Left cardiac atrium (tissue), 4 donors: ENCODE measurements at regions not wholly inside any gene's neighbourhood (a gene's known extent, or its start where the extent isn't known, plus 50 kb on each side); places are given as distances from the start of the nearest gene placed in this dataset.

ENCODE experiments used
- ATAC-seq, 2 donors: fragments of 200-7000 bp; cut with Tn5 transposase; one replicate each; pipeline ENCODE4 v1.9.1; 2020; ENCODE audit warnings: mild to moderate bottlenecking in 2 of 2, moderate library complexity in 2 of 2
- DNase-seq: peaks from one replicate; pipeline ENCODE4 v3.0.0-alpha.2; 2020
- intact Hi-C, 2 donors: fragments of 100-400 bp; cut with DNase I; formaldehyde crosslinking; loops; one replicate each; pipeline versions ENCODE4 v1.14.1 to v1.15.1; 2022 to 2023
- donor health status: DM: no; HTN: yes; CAD: no.
- donor health status: DM: no; HTN: yes; CAD: no; lungs with severe emphysema.
- donor health status: DM: yes; HTN: yes; CAD: no.
- donor health status: Dilated cardiomyopathy.

DNA sequence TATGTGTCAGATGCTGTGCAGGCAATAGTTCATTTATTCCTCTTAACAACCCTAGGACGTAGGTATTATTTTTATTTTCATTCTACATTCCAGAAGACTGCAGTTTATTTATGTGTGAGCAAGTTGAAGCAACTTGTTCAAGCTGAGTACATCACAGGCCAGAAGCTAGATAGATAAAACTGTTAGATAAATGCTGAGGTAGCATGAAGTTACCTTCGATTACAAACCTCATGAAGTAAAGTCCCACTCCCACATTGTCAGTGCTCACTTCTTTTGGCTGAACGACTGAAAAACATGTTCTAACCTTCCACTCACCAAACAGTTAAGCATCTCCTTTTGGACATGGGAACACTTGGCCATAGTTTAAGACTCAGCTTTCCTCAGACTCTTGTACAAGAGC lies 439.2 kb downstream of the TNS1 start:
- DNase-seq (no peak), ATAC-seq (no peak)
- intact Hi-C loops = no loop called here

DNA sequence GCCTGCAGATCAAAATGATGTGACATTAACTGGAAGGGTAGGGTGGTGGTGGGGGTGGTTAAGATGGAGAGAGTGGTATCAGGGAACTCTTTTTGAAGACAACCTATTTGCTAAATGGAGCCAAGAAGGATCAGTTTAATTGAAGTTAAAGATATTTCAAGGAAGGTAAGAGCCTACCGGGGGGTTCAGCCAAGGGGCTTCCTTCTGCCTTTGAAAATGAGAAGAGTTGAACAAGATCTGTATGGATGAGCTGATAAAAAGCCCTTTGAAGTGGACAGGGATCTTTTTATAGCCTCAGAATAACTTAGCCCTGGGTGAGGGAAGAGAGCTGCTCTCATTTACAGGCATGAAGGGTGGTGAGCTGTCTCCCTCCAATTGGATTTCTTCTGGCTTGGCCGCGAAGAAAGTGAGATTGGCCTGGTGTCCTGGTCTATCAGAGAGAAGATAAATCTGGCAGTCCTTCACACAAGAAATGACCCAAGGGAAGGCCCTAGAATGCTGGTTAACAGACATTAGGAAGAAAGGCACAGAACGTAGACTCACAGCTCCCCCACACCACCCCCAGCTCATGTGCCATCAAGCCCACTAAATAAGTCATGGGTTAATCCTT lies 439.8 kb downstream of the TNS1 start:
- DNase-seq = no peak
- intact Hi-C loops = no loop called here
- ATAC-seq = peak in 1 of 2 donors; percentile 30

DNA sequence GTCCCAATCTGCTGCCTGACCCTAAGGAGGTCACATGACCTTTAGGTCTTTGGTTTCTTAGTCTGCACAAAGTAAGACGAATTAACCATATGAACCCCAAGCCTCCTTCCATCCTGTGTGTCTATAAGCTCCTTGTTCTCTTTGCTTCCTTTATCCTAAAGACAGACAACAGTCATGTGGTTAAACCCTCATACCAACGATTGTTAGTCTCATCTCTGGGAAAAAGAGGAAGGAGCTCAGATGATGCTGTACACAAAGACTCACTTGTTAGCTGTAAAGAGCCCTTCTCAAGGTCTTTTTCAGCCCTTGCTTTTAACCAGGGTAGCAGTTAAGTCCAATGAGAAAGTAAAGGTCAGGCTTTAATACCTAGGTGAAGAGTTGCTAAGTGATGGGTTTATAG lies 443.7 kb downstream of the TNS1 start:
- ATAC-seq (no peak), DNase-seq (no peak)
- intact Hi-C loops = no loop called here

DNA sequence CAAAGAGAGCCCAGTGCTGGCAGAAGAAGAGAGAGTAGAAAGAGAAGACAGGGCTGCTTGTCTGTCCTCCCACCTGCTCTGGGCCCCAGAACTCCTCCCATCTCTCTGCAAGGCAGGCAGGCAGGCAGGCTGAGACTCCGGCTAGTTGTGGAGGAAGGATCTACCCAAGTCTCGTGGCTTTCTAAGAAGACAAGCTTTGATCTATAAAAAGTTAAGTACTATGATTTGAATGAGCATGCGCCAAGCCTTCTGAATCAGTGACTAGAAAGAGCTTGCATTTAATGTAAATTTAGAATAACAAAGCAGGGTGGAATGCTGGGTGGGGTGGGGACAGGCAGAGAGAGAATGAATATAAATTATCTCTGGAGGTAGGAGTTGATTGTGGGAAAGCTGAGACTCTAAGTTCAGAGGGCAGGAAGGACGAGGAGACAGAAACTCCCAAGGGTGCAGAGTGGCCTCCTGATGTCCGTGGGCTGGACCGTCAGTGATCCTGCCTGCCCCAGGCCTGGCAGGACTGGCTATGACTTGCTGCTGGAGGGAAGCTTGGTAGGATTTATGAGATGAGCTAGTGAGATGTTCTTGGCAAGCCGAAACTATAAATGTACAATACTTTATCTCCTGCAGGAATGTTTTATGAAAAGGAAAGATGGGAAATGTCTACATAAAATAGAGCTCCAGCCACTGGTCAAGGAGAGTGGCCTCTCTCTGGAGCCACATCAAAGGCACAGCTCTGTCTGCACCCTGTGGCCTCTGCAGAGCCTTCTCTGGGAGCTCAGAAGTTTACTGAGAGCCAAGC lies 447.5 kb downstream of the TNS1 start:
- DNase-seq = no peak
- intact Hi-C loops = no loop called here

DNA sequence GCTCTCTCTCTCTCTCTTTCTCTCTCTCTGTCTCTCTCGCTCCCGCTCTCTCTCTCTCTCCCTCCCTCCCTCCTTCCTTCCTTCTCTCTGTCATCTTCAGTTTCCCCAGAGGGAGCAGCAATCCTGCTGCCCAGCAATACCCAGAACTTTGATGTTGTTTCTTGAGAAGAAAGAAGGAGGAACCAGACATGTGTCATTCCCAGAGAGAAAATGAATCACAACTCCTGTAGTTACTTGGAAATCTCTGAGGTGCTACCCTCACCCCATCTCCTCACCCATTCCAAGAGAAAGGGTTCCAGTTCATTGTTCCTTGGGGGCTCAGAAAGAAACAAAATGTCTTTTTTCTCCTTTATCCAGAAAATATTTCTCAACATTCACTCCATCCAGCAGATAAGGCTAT lies 449.1 kb downstream of the TNS1 start:
- intact Hi-C loops = no loop called here
- no peak for DNase-seq
- ATAC-seq = peak; percentile 12 to 28

More for the DNA sequence above, 447.5 kb downstream of the TNS1 start:
- ATAC-seq = peak in 1 of 2 donors; percentile 64

DNA sequence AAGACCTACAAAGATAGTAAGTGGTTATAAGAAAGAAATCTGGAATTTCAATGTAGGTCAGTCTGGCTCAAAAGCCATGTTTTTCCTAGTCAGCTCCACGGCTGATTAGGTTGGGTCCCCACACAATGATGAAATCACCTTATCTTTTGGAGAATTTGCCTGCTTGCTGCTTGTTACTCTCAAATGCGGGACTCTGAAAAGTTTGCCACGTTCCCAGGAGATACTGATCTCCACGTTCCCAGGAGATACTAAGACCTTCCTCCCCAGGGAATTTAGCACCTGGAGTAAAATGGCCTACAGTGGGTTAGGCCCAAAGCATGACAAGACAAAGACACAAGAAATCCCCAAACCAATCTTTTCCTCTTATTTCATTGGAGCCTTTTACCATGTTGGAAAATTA lies 449.6 kb downstream of the TNS1 start:
- intact Hi-C loops = no loop called here
- ATAC-seq = no peak

DNA sequence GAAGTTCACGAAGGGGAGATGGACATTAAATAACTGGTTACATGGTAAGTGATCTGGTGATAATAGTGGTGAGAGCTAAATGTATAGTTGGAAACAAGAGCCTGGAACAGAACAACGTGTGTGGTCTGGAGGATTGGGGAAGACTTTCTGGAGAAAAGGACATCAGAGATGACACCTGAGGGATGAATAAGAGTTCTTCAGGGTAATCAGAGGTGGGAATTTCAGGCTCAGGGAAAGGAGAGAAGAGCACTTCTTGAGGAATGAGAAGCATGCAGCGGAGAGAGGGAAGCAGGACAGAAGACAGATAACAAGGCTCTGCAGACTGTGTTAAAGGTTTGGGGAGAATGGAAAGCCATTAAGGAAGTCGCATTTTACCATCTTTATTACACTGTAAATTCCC lies 450.7 kb downstream of the TNS1 start:
- intact Hi-C loops = no loop called here
- ATAC-seq (no peak), DNase-seq (no peak)

More for the DNA sequence above, 449.6 kb downstream of the TNS1 start:
- DNase-seq = no peak

DNA sequence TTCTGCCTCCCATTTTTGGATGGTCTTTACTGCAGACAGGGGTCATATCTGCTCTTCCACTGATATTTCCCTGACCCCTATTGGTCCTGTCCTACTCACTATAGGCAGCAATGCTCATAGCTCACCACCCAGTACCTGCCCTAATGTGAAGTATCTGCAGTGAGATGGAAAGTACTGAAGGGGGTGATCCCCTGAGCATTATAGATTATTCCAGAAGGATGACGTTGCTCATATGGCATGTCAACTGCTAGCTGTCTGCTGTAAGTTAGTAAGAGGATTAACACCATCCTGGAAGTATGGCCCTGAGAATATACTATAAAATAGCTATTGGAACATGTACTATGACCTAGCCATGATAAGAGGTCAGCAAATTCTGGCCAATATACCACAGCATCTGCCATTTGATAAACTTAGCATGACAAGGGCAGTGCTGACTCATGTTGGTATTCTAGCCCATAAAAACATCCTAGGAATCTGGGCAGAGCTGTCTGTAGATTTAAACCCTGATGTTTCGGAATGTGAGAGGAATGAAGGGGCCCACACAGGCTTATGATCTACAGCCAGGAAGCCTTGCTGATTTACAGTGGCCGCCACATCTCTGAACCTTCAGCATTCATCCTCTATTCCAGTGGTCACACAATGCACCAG lies 451.4 kb downstream of the TNS1 start:
- peak; percentile 48 to 50 for ATAC-seq
- DNase-seq = no peak
- intact Hi-C loops = no loop called here

DNA sequence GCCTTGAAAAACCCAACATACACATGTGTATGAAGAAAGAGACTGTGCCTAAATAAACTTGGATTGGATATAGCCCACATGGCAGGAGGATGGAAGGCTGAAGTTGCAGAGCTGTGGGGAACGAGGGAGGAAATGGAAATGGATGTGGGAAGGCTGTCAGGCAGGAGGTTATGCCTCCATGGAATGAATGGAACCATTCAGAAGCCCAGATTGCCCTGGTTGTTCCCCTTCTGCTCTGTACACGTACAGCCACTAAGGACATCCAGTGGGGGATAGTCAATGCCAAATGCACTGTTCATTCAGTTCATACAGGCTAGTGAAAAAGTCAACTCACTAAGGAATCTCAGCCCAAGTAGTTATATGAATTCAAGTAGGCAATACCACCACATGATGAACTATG lies 463.7 kb downstream of the TNS1 start:
- DNase-seq (no peak), ATAC-seq (no peak)
- intact Hi-C loops = no loop called here

DNA sequence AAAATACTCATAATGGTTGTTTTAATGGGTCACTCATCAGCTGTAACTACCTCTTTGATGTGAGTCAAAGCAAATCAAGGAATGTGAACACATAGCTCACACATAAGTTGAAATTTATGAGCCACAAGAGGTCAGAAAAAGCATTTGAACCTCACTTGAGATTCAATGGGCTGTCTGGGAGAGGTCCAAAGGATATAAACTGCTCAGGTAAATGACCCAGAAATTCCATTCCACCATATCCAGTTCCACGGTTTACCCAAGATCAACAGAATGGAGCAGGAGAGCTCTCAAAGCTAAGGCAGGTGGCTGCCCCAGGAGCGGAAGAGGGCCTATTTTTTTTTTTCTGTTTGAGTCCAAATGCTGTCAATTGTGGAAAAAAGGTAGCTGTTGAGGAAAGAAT lies 464.1 kb downstream of the TNS1 start:
- intact Hi-C loops = no loop called here
- ATAC-seq (no peak), DNase-seq (no peak)

DNA sequence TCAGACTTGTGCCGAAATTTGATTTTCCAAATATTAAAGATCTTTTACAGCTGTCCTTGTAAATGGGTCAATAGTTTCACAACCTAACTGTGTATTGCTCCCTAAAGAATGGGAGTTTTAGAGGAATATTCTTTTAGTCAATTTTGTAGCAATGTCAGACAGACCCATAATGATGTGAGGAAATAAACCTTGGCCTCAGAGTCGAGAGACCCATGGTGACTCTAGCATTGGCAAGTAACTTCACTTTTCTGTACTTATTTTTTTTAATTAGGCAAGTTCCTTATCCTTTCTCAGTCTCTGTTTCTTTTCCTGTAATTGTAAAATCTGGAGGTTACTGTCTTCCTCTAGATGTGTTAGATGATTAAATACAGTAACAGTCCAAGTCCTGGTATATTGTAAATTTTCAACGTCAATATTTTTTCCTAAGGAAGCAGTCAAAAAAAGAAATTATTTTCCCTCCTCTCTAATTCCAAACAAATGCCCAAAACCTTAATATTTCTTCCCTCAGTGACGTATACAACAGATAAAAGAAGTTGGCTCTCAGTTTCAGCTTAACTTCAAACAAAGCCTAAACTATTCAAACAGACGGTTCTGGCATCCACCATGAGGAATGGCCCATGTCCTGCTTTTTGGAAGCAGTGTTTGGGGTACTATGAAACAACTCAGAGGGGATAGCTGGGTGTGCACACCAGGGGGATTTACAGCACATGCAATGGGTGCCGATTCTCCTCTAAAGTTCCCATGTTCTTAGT lies 466.7 kb downstream of the TNS1 start:
- intact Hi-C loops = no loop called here
- ATAC-seq (peak in 1 of 2 donors; percentile 57), DNase-seq (no peak)

DNA sequence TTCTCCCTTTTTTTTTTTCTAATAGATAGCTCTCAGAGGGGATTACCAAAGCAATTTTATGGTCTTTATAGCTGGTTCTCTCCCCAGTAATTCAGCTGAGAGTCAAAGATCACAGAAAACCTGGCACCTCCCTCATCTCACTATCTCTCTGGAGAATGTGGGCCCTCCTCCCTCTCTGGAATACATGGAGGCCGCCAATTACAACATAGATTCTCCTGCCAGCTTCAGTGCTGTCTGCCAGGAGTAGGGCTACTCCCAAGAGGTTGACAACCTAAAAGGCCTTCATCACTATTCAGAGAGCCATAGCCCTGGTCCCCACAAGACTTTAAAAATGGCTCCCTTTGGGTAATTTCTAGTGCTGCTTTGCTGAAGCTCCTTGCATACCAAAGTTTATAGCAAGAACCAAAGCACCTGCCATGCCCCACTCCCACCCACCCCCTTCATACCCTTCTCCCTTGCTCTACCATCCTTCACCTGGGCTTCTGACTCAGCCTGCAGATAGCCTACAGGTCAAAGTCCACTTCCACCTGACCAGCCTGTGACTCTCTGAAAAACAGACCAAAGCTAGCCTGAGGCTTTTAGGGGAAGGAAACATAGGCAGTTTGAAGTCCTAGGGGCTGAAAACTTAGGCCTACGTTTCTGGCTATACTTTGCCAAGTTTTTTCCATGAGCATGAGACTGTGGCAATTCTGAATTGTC lies 472.3 kb downstream of the TNS1 start:
- ATAC-seq = peak; percentile 94 to 96
- intact Hi-C loops = no loop called here
- peak; percentile 54 for DNase-seq

DNA sequence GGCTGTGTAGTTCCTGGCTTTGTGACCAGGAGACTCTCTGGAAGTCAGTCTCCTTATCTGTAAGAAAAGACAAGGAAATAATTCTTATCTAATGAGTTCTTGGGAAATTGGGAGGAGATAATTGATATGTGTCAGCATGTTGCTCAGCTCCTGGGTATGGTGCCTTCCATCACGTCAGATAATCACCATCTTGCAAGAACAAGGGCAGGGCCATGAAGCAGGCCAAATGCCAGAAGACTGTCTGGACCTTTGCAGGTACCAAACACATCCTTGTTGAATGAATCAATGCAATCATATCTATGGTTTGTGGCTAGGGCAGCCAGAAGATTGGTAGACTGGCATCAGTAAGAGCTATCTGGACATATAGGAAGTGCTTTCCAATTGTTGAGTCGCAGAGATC lies 473.5 kb downstream of the TNS1 start:
- intact Hi-C loops = no loop called here
- DNase-seq = no peak

DNA sequence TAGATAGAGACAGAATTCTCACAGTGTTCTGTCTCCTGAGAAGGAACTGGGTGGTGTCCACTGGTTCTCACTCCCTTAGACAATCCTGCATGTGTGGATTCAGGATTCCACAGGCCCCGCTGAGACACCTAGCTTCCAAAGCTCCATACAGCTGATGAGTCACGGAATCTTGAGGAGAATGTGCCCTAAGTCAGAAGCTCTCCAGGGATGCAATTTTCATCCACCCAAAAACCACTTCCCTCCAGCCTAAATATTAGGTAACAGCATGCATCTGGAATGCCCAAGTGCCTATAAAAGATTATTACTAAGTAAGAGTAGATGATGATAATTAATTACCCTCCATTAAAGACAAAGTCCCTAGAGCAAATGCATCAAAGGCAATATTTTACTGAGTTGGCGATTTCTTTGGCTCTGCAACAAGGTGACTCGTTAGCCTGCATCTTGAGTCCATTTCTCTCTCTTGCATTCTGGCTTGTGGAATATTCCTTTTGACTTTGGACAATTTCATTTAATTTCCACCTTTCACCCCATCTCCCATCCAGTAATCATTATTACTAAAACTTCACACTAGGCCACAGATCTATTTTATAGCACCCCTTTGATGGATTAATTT lies 475.1 kb downstream of the TNS1 start:
- DNase-seq = no peak
- intact Hi-C loops = no loop called here
- no peak for ATAC-seq

More for the DNA sequence above, 473.5 kb downstream of the TNS1 start:
- no peak for ATAC-seq

DNA sequence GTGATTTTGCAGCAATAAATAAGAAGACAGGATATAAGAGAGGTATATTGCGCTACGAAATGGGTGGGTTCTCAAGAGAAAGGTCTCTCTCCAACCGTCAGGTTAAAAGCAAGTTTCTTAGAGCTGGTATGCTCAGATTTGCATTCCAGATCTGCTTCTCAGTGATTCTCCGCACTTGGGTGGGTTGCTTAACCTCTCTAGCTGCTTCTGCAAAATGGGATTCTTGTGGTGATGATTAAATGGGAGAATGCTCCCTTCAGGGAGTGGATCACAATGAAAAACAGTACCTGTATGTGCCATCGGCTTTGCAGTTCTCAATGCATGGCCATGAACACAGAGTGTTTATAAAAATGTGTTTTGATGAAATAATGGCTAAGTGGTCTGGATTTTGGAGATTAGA lies 477.7 kb downstream of the TNS1 start:
- intact Hi-C loops = no loop called here
- no peak for DNase-seq
- ATAC-seq = no peak

DNA sequence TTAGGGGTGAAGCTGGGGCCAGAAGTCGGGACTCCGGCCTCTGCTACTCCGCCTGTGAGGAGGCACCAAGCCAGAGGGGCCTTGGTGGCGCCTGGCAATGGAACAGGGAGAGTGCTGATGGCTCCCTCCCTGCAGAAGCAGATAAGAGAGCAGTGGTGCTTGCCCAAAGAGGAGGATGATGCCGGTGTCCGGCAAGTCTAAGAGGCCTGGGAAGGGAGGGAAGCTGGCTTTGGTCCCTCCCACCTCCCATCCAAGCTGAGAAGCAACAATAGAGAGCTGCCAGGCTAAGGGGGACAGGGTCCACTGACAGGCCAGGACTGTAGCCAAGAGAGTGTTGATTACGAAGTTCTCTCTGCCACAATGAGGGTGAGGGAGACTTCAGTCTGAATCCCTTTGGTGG lies 479.5 kb downstream of the TNS1 start:
- DNase-seq (peak; percentile 62), ATAC-seq (peak; percentile 92 to 94)
- intact Hi-C loops = loop anchor here in 1 of 2 donors (5.0 kb wide), 1 partner anchor 124 kb away; no protein-coding TSS in a partner anchor

DNA sequence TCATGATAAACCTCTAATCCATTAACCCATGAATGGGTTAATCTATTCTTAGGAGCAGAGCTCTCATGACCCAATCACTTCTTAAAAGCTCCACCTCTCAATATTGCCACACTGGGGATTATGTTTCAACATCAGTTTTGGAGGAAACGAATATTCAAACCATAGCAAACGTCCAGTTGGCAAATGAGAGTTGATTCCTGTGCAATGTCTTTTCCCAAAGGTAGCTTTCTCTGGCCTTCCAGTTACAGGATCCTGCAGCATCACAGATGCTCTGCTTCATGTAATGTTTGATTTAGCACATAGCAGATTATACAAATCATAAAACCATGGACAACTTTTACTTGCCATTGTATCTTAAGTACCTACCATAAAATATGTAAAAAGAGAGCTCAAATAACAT lies 481.0 kb downstream of the TNS1 start:
- ATAC-seq (peak in 1 of 2 donors; percentile 4), DNase-seq (no peak)
- intact Hi-C loops = loop anchor here in 1 of 2 donors (5.0 kb wide), 1 partner anchor 125 kb away; no protein-coding TSS in a partner anchor

DNA sequence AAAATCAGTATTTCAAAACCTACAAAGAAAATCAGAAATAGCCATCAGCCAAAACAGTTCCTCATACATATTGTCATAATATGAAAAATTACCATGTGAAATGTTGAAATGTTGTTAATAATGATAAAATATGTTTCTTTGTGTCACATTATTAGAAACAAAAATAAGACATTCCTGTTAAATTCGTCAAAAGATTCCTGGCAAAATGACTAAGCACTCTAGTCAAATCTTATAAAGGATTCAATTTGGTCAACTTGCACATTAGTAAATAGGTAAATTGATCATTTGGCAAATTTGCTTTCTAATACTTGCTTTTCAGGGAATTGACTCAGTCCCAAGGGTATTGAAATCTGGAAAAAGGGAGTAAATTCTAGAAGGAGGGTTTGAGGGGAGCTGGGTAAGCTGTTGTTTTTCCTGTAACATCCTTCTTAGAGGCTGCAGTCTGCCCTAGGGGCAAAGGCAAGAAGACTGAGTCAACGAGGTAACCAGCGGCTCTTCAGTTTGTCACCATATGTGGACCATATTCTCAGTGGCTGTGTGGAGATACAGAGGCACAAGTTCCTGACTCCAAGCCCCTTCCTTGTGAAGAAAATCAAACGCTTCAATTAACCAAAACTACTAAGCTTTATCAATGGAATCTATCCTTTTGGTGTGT lies 482.3 kb downstream of the TNS1 start:
- DNase-seq (no peak), ATAC-seq (no peak)
- intact Hi-C loops = loop anchor here in 1 of 2 donors (5.0 kb wide), 1 partner anchor 127 kb away; no protein-coding TSS in a partner anchor
